HG03066 (cell line): ENCODE measurements at regions not wholly inside any gene's neighbourhood (a gene's known extent, or its start where the extent isn't known, plus 50 kb on each side); places are given as distances from the start of the nearest gene placed in this dataset.
"Not testable (repeated sequence)": the region's sequence is repeated elsewhere in the genome, so short reads cannot be mapped to it uniquely, and the experiment has no call there.

ENCODE experiments used
- ATAC-seq: cut with Tn5 transposase; IDR thresholded peaks from one replicate; pipeline ENCODE4 v1.9.1; 2021; ENCODE audit warnings: low read depth; ENCODE audit not compliant: unreplicated experiment

GRCh38 chr10:14429043-14429700 lies 98.4 kb upstream of the FRMD4A start:
- ATAC-seq = no peak

- ATAC-seq = no peak
Measured at GRCh38 chr10:14425034-14425433, 94.3 kb upstream of the FRMD4A start.

- no peak for ATAC-seq
Measured at GRCh38 chr10:14423111-14423744, 92.5 kb upstream of the FRMD4A start.

GRCh38 chr10:14422431-14422830 lies 91.7 kb upstream of the FRMD4A start:
- ATAC-seq = no peak

- ATAC-seq = no peak
Measured at GRCh38 chr10:14421941-14422340, 91.2 kb upstream of the FRMD4A start.

GRCh38 chr10:14417336-14417735 lies 86.6 kb upstream of the FRMD4A start:
- ATAC-seq = not testable (repeated sequence)

GRCh38 chr10:14416308-14416700 lies 85.6 kb upstream of the FRMD4A start:
- no peak for ATAC-seq

GRCh38 chr10:14415676-14416307 lies 85.1 kb upstream of the FRMD4A start:
- no peak for ATAC-seq

- no peak for ATAC-seq
Measured at GRCh38 chr10:14414901-14415300, 84.2 kb upstream of the FRMD4A start.

GRCh38 chr10:14413523-14413922 lies 82.8 kb upstream of the FRMD4A start:
- no peak for ATAC-seq

- ATAC-seq = no peak
Measured at GRCh38 chr10:14412624-14413023, 81.9 kb upstream of the FRMD4A start.

GRCh38 chr10:14409856-14410458 lies 79.2 kb upstream of the FRMD4A start:
- no peak for ATAC-seq

- no peak for ATAC-seq
Measured at GRCh38 chr10:14409247-14409646, 78.5 kb upstream of the FRMD4A start.

GRCh38 chr10:14408139-14408538 lies 77.4 kb upstream of the FRMD4A start:
- ATAC-seq = no peak

GRCh38 chr10:14407567-14407966 lies 76.8 kb upstream of the FRMD4A start:
- no peak for ATAC-seq

GRCh38 chr10:14405076-14406065 lies 74.6 kb upstream of the FRMD4A start:
- no peak for ATAC-seq

GRCh38 chr10:14403881-14404623 lies 73.3 kb upstream of the FRMD4A start:
- ATAC-seq = no peak

- no peak for ATAC-seq
Measured at GRCh38 chr10:14403359-14403758, 72.6 kb upstream of the FRMD4A start.

GRCh38 chr10:14399641-14400040 lies 68.9 kb upstream of the FRMD4A start:
- ATAC-seq = no peak

- ATAC-seq = no peak
Measured at GRCh38 chr10:14397066-14397465, 66.3 kb upstream of the FRMD4A start.
